GM18511 (cell line): ENCODE measurements at regions not wholly inside any gene's neighbourhood (a gene's known extent, or its start where the extent isn't known, plus 50 kb on each side); places are given as distances from the start of the nearest gene placed in this dataset.

Experiments used
- ATAC-seq: cut with Tn5 transposase; IDR thresholded peaks from one replicate; pipeline ENCODE4 v1.9.1; 2021; ENCODE audit warnings: mild to moderate bottlenecking, moderate library complexity; ENCODE audit not compliant: unreplicated experiment

GRCh38 chr2:62370321-62371250 is 135.4 kb downstream of the TMEM17 start:
- no peak for ATAC-seq

DNA sequence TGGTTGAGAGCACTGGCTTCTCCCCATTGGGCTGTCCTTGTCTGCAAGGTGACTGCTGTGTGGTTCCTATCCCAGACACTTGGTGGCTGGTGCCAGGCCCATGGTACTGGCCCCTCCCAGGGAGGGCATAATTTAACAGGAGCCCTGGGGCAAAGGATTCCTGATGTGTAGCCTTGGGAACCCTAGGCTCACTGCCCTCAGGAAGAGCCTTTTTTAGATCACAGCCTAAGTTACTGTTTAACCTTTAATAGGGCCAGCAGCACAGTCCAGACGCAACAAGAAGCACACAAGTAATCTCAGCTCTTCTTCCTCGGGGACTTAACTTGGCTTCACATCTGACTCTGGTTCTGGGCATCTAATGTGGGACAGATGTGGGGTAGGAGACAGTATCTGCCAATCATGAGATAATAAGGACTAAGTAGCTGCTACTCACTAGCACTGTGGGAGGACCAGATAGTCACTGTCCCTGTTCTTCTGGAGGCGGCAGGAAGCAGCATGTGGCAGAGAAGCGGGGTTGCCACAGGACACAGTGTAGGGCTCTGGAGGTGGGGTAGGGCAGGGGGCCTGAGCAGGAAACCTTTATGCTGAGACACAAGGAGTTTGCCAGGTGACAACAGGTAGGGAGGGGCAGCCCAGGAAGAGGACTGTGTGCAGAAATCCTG is 136.3 kb downstream of the TMEM17 start:
- ATAC-seq: no peak

- ATAC-seq: no peak
Observed at GRCh38 chr2:62364791-62365528, 141.0 kb downstream of the TMEM17 start.

DNA sequence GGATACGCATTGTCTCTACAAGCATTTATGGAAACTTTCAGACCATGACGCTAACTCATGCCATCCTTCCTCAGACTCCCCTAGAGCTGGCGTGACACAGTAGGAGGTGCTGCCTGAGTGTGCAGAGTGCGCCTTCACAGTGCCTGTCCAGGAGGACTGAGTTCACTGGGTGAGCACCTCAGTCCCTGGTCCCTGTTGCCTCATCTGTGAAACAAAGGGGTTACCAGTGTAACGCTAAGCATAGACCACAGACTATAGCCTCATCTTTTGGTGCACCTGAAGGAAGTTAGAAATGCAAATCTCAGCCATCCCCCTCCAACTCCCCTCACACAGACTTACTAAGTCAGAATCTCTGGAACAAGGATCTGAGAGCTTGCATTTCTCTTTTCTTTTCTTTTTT is 142.8 kb downstream of the TMEM17 start:
- ATAC-seq: peak; percentile 77

GRCh38 chr2:62362561-62362960 is 143.4 kb downstream of the TMEM17 start:
- peak; percentile 36 for ATAC-seq

- ATAC-seq: no peak
Observed at GRCh38 chr2:62361964-62362363, 144.0 kb downstream of the TMEM17 start.

DNA sequence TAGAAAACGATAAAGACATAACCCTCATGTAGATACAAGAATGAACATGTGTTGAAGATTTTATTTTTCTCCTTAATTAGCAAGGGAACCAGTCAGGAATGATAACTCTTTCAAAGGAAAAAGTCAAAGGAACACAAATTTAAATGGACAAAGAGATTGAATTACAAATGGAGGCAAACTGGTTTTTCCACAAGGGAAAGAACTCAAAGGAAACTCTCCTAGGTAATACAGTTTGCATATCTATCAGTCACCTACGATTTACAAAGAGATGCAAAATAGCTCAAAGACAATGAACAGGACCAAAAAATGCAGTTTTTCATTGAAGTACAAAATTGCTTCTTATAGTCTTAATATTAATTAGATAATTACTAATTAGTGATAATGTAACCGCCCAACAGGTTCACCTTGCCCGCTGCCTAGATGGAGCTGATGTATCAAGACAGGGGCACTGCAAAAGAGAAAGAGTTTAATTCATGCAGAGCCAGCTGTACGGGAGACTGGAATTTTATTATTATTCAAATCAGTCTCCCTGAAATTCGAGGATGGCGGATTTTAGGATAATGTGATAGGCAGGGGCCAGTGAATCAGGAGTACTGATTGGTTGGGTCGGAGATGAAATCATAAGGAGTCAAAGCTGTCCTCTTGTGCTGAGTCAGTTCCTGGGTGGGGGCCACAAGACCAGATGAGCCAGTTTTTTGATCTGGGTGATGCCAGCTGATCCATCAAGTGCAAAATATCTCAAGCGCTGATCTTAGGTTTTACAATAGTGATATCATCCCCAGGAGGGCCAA is 151.0 kb downstream of the TMEM17 start:
- no peak for ATAC-seq

- ATAC-seq: no peak
Observed at GRCh38 chr2:62352031-62352430, 154.0 kb downstream of the TMEM17 start.

DNA sequence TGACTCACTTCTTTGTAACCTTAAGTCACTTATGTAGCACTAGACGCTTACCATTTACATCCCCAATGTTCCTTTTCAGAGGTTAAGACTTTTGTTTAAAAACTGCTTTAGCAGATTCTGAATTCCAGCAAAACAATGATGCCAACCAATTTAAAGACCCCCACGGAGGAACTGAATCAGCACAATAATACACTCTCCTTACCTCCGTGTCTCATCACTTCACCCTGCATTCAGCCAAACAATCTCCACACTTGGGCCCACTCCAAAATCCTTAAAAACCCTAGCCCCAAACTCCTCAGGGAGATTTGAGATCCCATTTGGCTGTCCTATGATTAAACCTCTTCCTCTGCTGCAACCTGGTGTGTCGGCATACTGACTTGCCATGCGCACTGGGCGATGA is 153.9 kb downstream of the B3GNT2 start:
- no peak for ATAC-seq

- ATAC-seq: no peak
Observed at GRCh38 chr2:62348700-62349099, 152.8 kb downstream of the B3GNT2 start.

GRCh38 chr2:62347563-62348270 is 151.8 kb downstream of the B3GNT2 start:
- ATAC-seq: no peak

DNA sequence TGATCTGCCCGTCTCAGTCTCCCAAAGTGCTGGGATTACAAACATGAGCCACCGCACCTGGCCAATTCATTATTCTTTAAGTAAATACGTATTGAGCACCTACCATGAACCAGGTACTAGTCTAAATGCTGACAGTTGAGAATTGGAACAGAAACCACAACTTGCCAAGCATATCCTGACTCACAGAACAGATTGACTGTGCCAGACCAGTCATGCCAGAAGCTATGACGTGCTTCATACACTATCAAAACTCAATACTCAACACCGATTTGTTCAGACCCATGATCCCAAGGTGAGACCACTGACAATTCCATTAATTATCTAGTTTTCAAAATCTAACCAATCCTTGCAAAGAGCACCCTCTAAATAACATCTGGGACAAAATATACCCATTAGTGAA is 148.6 kb downstream of the B3GNT2 start:
- peak; percentile 75 for ATAC-seq

- ATAC-seq: no peak
Observed at GRCh38 chr2:62343636-62344337, 147.9 kb downstream of the B3GNT2 start.

- ATAC-seq: no peak
Observed at GRCh38 chr2:62343206-62343605, 147.3 kb downstream of the B3GNT2 start.

DNA sequence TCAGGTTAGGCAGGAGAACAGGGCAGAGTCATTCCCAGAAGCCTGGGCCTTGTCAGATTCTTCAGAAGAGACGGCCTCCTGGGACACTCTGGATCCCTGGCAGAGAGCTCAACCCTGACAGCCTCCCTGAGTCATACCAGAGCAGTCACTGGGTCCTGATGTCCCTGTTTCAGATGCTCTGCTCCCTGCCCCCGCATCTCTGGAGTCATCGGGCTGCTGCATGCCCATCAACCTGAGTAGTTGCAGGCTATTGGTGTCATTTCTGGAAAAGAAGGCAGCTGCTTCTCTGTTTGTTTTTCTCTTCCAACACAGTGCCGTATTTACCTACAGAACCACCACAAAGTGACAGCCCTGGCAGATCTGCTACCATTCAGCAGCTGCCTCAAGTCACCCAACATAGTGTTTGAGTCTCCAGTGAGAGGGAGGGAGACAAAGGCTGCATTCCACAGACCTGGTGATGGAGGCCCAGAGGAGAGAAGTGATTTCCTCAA is 145.1 kb downstream of the B3GNT2 start:
- peak; percentile 62 for ATAC-seq

DNA sequence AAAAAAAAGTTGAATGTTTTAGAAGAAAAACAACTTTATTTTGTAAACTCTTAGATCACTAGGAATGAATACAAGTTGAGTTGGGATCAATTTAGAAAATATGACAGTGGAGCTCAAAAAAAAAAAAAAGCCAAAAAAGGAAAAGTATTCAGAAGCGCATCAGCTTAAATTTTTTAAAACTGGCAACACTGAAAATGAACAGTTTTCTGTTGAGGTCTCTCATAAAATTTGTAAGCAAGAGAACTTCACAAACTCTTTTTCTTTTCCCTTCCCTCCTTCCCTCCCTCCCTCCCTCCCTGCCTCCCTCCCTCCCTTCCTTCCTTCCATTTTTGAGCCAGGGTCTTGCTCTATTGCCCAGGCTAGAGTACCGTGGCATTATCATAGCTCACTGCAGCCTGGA is 143.9 kb downstream of the B3GNT2 start:
- ATAC-seq: no peak

DNA sequence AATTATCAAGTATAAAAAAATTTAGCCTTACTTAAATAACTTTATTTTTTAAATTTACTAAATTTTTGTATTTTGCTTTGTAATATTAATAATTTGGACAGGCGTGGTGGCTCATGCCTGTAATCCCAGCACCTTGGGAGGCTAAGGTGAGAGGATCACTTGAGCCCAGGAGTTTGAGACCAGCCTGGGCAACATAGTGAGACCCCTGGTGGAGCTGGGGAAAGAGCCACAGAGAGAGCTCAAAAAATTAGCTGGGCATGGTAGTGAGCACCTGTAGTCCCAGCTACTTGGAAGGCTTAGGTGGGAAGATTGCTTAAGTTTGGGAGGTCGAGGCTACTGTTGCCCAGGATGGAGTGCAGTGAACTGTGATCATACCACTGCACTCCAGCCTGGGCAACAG is 143.5 kb downstream of the B3GNT2 start:
- no peak for ATAC-seq

GRCh38 chr2:62338111-62338510 is 142.2 kb downstream of the B3GNT2 start:
- no peak for ATAC-seq

- ATAC-seq: no peak
Observed at GRCh38 chr2:62337403-62337802, 141.5 kb downstream of the B3GNT2 start.
